ENCODE measurements at regions not wholly inside any gene's neighbourhood (a gene's known extent, or its start where the extent isn't known, plus 50 kb on each side); places are given as distances from the start of the nearest gene placed in this dataset.

DNA sequence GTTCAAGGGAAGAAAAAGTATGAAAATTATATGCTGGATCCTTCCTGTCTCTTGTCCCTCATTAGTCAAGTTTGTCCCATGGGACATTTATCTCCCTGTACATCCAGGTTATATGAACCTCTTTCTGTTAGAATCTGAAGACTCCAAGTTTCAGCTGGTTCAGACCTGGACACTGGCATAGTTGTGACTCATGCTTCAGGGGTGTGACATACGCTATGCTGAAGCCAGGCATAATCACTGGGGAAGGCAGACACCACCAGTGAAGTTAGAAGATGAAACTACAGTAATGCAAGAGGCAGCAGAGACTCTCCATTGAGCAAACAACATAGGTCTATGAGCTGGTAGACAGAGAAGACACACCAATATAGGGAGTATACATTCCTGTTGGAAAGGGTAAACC is 269.7 kb upstream of the SLC8A1 start:
- Histone ChIP-seq H3K4me1 (ENCODE audit: control insufficient read depth, insufficient read depth, low read length) (no peaks in the 10 kb centered on the region), H3K4me3 (ENCODE audit: low read length) (no peak overlapping the region), H3K9me3 (replicated peaks; ENCODE audit: control insufficient read depth, low read depth, low read length) (no peaks in the 10 kb centered on the region), H3K36me3 (ENCODE audit: control insufficient read depth, insufficient read depth, low read length) (no peaks in the 10 kb centered on the region), H3K27me3 (ENCODE audit: control insufficient read depth, insufficient read depth, low read length) (no peaks in the 10 kb centered on the region), H3K27ac (ENCODE audit: low read length) (no peak overlapping the region)
- no peak for DNase-seq
- WGBS (ENCODE audit: insufficient coverage) = 86% methylated on average over 1 of the region's 1 CpG

DNA sequence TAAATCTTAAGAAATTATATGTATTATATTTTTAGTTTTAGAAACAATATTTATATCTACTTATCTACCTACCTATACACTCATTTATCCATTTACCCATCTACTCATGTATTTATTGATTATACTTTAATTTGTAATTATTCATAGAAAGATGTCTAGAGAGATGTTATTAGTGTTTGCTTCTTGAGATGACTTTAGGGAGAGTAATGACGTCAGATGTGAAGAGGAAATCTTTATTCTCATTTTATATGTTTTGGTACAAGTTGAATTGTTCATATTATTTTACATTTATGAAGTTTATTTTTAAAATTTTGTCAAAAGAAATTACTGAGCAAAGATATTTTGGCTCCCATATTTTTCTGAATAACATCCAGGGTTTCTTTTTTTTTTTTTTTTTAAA is 271.3 kb upstream of the SLC8A1 start:
- no peaks in the 10 kb centered on the region for H3K9me3 ChIP-seq (replicated peaks; ENCODE audit: control insufficient read depth, low read depth, low read length)
- H3K4me1 ChIP-seq (ENCODE audit: control insufficient read depth, insufficient read depth, low read length) = no peaks in the 10 kb centered on the region
- no CpG with 5 or more reads among the region's 1 CpG for WGBS (ENCODE audit: insufficient coverage)
- no peaks in the 10 kb centered on the region for H3K36me3 ChIP-seq (ENCODE audit: control insufficient read depth, insufficient read depth, low read length)
- H3K27ac ChIP-seq (ENCODE audit: low read length) = no peak overlapping the region
- H3K27me3 ChIP-seq (ENCODE audit: control insufficient read depth, insufficient read depth, low read length) = no peaks in the 10 kb centered on the region
- DNase-seq = no peak
- no peak overlapping the region for H3K4me3 ChIP-seq (ENCODE audit: low read length)

DNA sequence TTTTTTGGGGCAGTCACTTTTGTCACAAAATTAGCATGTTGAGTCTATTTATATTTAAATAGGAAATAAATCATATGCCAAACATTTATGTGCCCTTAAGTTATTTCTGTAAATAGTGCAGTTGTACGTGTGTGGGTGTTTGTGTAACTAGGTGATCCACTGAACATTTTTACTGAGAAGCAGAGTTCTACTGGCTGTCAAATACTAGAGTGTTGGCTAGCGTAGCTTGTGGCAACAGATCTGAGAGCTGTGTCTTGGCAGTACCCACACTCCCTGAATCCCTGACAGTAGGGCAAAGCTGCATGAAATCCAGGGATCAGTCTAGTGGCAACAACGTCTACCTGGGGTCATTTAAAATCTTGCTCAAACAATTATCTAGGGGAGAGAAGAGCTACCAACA is 273.1 kb upstream of the SLC8A1 start:
- no peaks in the 10 kb centered on the region for H3K9me3 ChIP-seq (replicated peaks; ENCODE audit: control insufficient read depth, low read depth, low read length)
- no CpG with 5 or more reads among the region's 3 CpGs for WGBS (ENCODE audit: insufficient coverage)
- DNase-seq = peak; percentile 10
- no peaks in the 10 kb centered on the region for H3K4me1 ChIP-seq (ENCODE audit: control insufficient read depth, insufficient read depth, low read length)
- no peak overlapping the region for H3K27ac ChIP-seq (ENCODE audit: low read length)
- H3K27me3 ChIP-seq (ENCODE audit: control insufficient read depth, insufficient read depth, low read length) = no peaks in the 10 kb centered on the region
- H3K4me3 ChIP-seq (ENCODE audit: low read length) = no peak overlapping the region
- H3K36me3 ChIP-seq (ENCODE audit: control insufficient read depth, insufficient read depth, low read length) = no peaks in the 10 kb centered on the region

- WGBS (ENCODE audit: insufficient coverage) = no CpG with 5 or more reads among the region's 2 CpGs
These were observed 274.1 kb upstream of the SLC8A1 start for GRCh38 chr2:40725950-40726349.

GRCh38 chr2:40734797-40735196 is 282.9 kb upstream of the SLC8A1 start:
- Histone ChIP-seq H3K36me3 (ENCODE audit: control insufficient read depth, insufficient read depth, low read length) (no peaks in the 10 kb centered on the region), H3K4me1 (ENCODE audit: control insufficient read depth, insufficient read depth, low read length) (no peaks in the 10 kb centered on the region), H3K9me3 (replicated peaks; ENCODE audit: control insufficient read depth, low read depth, low read length) (no peaks in the 10 kb centered on the region), H3K27me3 (ENCODE audit: control insufficient read depth, insufficient read depth, low read length) (no peaks in the 10 kb centered on the region), H3K27ac (ENCODE audit: low read length) (no peak overlapping the region), H3K4me3 (ENCODE audit: low read length) (no peak overlapping the region)
- DNase-seq = no peak
- no CpG with 5 or more reads among the region's 2 CpGs for WGBS (ENCODE audit: insufficient coverage)

More at GRCh38 chr2:40725950-40726349, 274.1 kb upstream of the SLC8A1 start:
- Histone ChIP-seq H3K9me3 (replicated peaks; ENCODE audit: control insufficient read depth, low read depth, low read length) (no peaks in the 10 kb centered on the region), H3K4me1 (ENCODE audit: control insufficient read depth, insufficient read depth, low read length) (no peaks in the 10 kb centered on the region), H3K4me3 (ENCODE audit: low read length) (no peak overlapping the region), H3K27ac (ENCODE audit: low read length) (no peak overlapping the region), H3K27me3 (ENCODE audit: control insufficient read depth, insufficient read depth, low read length) (no peaks in the 10 kb centered on the region), H3K36me3 (ENCODE audit: control insufficient read depth, insufficient read depth, low read length) (no peaks in the 10 kb centered on the region)
- DNase-seq = no peak

DNA sequence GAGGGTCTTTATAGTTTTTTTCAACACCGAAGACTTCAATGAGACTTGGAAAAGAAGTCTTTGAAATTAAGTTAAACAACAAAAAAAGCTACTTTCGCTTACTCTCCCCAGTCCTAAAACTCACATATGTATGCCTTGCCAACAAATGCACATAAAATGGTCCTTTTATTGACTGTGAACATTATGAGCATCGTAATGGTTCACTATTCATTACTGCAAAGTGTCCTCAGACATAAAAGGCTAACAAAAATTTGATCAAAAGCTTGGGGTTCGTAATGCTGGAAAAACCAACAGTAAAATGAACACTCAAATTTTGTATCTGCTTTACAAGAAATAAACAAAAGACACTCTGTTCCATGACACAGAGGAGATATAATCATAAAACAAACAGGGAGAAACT is 285.3 kb upstream of the SLC8A1 start:
- Histone ChIP-seq H3K9me3 (replicated peaks; ENCODE audit: control insufficient read depth, low read depth, low read length) (no peaks in the 10 kb centered on the region), H3K4me3 (ENCODE audit: low read length) (no peak overlapping the region), H3K4me1 (ENCODE audit: control insufficient read depth, insufficient read depth, low read length) (no peaks in the 10 kb centered on the region), H3K36me3 (ENCODE audit: control insufficient read depth, insufficient read depth, low read length) (no peaks in the 10 kb centered on the region), H3K27me3 (ENCODE audit: control insufficient read depth, insufficient read depth, low read length) (no peaks in the 10 kb centered on the region), H3K27ac (ENCODE audit: low read length) (no peak overlapping the region)
- WGBS (ENCODE audit: insufficient coverage) = no CpG with 5 or more reads among the region's 4 CpGs
- DNase-seq = no peak

DNA sequence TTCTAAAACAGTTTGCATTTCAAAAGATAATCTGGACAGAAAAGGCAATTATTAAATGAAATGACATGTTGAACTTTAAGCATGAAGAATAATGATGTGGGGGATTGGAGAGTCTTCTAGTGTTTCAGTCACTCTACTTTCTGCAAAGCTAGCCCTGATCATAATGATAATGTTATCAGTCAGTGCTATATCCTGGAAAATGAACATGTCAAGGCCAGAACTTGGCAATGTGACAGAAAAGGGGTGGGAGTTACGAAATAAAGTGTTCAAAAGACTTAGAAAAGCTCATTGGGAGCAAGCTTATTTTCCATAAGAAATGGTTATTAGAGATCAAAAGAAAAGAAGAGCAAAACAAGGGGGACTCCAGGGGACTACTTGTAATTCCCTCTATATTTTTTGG is 288.5 kb upstream of the SLC8A1 start:
- H3K4me1 ChIP-seq (ENCODE audit: control insufficient read depth, insufficient read depth, low read length) = no peaks in the 10 kb centered on the region
- peak; percentile 4 for DNase-seq
- no peaks in the 10 kb centered on the region for H3K36me3 ChIP-seq (ENCODE audit: control insufficient read depth, insufficient read depth, low read length)
- no peak overlapping the region for H3K27ac ChIP-seq (ENCODE audit: low read length)
- WGBS (ENCODE audit: insufficient coverage) = 80% methylated on average over 1 of the region's 1 CpG
- H3K27me3 ChIP-seq (ENCODE audit: control insufficient read depth, insufficient read depth, low read length) = no peaks in the 10 kb centered on the region
- no peaks in the 10 kb centered on the region for H3K9me3 ChIP-seq (replicated peaks; ENCODE audit: control insufficient read depth, low read depth, low read length)
- H3K4me3 ChIP-seq (ENCODE audit: low read length) = no peak overlapping the region

- no peaks in the 10 kb centered on the region for H3K4me1 ChIP-seq (ENCODE audit: control insufficient read depth, insufficient read depth, low read length)
- no peak overlapping the region for H3K4me3 ChIP-seq (ENCODE audit: low read length)
- H3K36me3 ChIP-seq (ENCODE audit: control insufficient read depth, insufficient read depth, low read length) = no peaks in the 10 kb centered on the region
- no peak for DNase-seq
- no peaks in the 10 kb centered on the region for H3K27me3 ChIP-seq (ENCODE audit: control insufficient read depth, insufficient read depth, low read length)
- no peak overlapping the region for H3K27ac ChIP-seq (ENCODE audit: low read length)
- WGBS (ENCODE audit: insufficient coverage) = 100% methylated on average over 2 of the region's 2 CpGs
- peaks cover 3% of the 10 kb centered on the region for H3K9me3 ChIP-seq (replicated peaks; ENCODE audit: control insufficient read depth, low read depth, low read length)
These were observed 289.6 kb upstream of the SLC8A1 start for GRCh38 chr2:40741532-40741931.

GRCh38 chr2:40746191-40746590 is 294.3 kb upstream of the SLC8A1 start:
- Histone ChIP-seq H3K27me3 (ENCODE audit: control insufficient read depth, insufficient read depth, low read length) (no peaks in the 10 kb centered on the region), H3K4me3 (ENCODE audit: low read length) (no peak overlapping the region), H3K4me1 (ENCODE audit: control insufficient read depth, insufficient read depth, low read length) (no peaks in the 10 kb centered on the region), H3K27ac (ENCODE audit: low read length) (no peak overlapping the region), H3K9me3 (replicated peaks; ENCODE audit: control insufficient read depth, low read depth, low read length) (peaks cover 3% of the 10 kb centered on the region), H3K36me3 (ENCODE audit: control insufficient read depth, insufficient read depth, low read length) (no peaks in the 10 kb centered on the region)
- 82% methylated on average over 3 of the region's 5 CpGs for WGBS (ENCODE audit: insufficient coverage)
- no peak for DNase-seq

GRCh38 chr2:40751981-40752380 is 300.1 kb upstream of the SLC8A1 start:
- no peaks in the 10 kb centered on the region for H3K36me3 ChIP-seq (ENCODE audit: control insufficient read depth, insufficient read depth, low read length)
- no CpG with 5 or more reads among the region's 1 CpG for WGBS (ENCODE audit: insufficient coverage)
- no peak overlapping the region for H3K4me3 ChIP-seq (ENCODE audit: low read length)
- no peaks in the 10 kb centered on the region for H3K4me1 ChIP-seq (ENCODE audit: control insufficient read depth, insufficient read depth, low read length)
- no peak for DNase-seq
- no peak overlapping the region for H3K27ac ChIP-seq (ENCODE audit: low read length)
- no peaks in the 10 kb centered on the region for H3K27me3 ChIP-seq (ENCODE audit: control insufficient read depth, insufficient read depth, low read length)
- H3K9me3 ChIP-seq (replicated peaks; ENCODE audit: control insufficient read depth, low read depth, low read length) = no peaks in the 10 kb centered on the region

DNA sequence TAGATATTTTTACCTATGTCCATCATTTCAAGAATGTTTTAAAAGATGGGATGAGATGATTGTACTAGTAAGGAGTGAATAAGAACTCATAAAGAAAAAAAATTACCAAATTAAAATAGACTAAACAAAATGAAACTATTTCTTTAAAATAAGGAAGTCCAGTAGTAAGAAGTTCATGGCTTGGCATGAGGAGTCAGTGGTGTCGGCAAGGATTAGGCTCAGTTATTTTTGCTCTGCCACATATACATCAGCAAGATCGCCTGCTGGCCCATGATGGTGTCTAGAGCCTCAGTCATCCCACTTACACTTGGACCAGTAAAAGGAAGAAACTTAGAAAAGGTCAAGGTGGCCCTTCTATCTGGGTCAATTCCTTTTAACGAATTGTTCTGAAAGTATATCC is 300.9 kb upstream of the SLC8A1 start:
- H3K36me3 ChIP-seq (ENCODE audit: control insufficient read depth, insufficient read depth, low read length) = no peaks in the 10 kb centered on the region
- H3K9me3 ChIP-seq (replicated peaks; ENCODE audit: control insufficient read depth, low read depth, low read length) = no peaks in the 10 kb centered on the region
- no peak overlapping the region for H3K27ac ChIP-seq (ENCODE audit: low read length)
- no peak overlapping the region for H3K4me3 ChIP-seq (ENCODE audit: low read length)
- H3K27me3 ChIP-seq (ENCODE audit: control insufficient read depth, insufficient read depth, low read length) = no peaks in the 10 kb centered on the region
- no peak for DNase-seq
- no peaks in the 10 kb centered on the region for H3K4me1 ChIP-seq (ENCODE audit: control insufficient read depth, insufficient read depth, low read length)
- 100% methylated on average over 1 of the region's 3 CpGs for WGBS (ENCODE audit: insufficient coverage)

Data from muscle of leg (tissue), 3 donors.